GM21526 (cell line): ENCODE measurements at regions not wholly inside any gene's neighbourhood (a gene's known extent, or its start where the extent isn't known, plus 50 kb on each side); places are given as distances from the start of the nearest gene placed in this dataset.
"Not testable (repeated sequence)": the region's sequence is repeated elsewhere in the genome, so short reads cannot be mapped to it uniquely, and the experiment has no call there.

Source experiments
- ATAC-seq: cut with Tn5 transposase; IDR thresholded peaks from one replicate; pipeline ENCODE4 v1.9.1; 2021; ENCODE audit warnings: moderate library complexity; ENCODE audit not compliant: unreplicated experiment, low FRiP score

DNA sequence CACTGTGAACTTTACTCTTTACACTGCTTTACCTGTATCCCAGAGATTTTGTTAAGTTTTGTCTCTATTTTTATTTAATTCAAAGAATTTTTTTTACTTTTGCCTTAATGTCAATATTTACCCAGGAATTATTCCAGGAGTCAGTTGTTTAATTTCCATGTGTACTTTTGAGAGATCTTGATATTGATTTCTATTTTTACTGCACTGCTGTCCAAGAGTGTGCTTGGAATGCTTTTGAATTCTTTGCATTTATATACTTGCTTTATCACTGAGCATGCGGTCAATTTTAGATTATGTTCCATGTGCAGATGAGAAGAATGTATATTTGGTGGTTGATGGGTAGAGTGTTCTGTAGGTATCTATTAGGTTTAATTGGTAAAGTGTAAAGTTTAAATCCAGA is 461.0 kb upstream of the GBE1 start:
- no peak for ATAC-seq

DNA sequence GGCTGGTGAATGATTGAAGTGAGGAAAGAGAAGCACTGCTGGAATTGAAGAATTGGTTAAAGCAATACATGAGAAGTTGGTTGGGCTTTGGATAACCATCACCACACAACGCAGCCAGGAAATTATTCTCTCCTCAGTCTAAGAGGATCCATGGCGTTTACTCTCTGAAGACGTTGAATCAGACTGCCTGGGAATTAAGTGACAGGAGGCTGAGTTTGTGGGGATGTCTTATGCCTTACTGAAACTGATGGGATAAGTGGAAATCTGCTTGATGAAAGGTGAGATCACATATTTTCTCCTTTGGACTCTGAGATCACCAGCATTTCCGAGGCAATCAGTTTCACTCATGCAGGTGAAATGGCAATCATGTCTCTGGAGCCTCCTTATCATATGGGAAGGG is 456.1 kb upstream of the GBE1 start:
- no peak for ATAC-seq

DNA sequence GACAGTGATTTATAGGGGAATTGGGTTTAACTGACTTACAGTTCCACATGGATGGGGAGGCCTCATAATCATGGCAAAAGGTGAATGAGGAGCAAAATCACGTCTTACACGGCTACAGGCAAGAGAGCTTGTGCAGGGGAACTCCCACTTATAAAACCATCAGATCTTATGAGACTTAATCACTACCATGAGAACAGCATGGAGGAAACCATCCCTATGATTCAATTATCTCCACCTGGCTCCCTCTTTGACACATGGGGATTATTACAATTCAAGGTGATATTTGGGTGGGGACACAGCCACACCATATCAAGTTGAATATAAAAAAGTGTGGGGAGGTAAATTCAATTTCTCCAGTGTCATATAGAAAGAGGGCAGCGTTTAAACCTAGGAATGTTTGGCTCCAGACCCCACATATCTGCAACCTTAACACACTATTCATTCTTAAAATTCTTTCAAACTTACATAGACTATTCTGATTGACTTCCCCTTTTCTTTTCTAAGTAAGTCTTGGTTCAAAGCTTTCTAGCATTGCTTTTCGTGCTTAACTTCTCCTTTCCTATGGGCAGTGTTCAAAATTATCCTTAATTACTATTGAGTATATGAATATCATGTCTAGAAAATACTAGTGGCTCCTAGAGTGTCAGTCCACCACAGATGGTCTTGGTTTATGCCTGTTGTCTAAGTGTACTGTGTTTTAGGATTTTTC is 446.7 kb upstream of the GBE1 start:
- ATAC-seq, result no peak

DNA sequence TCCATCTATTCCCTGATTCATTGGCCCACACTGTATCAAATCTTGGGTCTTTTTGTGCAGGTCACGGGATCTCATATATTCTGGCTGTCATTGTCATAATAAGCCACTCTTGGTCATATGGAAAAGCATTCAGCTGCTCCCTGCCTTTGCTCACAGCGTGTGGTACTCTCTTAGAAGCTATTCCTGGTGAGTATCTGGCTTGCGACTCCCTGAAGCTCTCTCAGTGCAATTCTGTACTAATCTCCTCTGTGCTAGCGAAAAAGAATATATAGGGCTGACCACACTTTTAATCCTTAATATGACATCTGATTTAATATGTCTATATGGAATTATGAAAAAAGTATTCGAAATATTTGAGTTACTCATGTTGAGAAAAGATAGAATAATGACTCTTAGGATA is 440.8 kb upstream of the GBE1 start:
- ATAC-seq, result no peak

DNA sequence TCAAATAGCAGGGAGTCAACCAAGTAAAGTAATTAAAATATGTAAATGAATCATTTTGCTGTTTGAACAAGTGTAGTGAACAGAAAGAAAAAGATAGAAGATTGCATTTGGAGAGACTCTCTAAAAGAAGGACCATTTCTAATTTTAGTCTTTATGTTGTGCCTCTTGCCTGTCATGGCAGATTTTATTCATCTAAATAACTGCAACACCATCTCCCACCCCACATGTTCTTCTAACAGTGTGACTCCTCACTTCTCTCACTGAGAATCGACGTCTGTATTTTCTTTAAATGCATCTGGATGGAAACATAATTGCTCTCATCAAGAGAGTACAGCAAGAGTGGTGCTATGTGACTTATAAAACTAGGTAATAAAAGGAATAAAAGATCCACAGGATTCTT is 439.9 kb upstream of the GBE1 start:
- no peak for ATAC-seq

DNA sequence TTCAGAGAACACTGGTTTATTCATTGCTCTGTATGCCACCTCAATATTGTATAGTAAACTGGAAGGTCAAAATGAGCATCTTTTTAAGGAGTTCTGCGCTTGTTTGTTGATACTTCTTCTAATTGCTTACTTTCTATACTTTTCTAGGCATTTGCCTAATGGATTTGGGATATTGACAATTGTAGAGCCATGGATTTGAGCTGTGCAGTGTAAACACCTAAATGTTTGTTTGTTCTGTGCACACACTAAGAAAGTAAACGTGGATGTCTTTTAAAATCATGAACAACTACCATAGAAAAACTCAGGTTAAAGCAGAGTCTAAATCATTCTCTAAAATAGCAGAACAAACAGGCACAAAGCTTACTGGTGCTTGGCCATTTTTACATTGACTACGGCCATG is 436.6 kb upstream of the GBE1 start:
- no peak for ATAC-seq

DNA sequence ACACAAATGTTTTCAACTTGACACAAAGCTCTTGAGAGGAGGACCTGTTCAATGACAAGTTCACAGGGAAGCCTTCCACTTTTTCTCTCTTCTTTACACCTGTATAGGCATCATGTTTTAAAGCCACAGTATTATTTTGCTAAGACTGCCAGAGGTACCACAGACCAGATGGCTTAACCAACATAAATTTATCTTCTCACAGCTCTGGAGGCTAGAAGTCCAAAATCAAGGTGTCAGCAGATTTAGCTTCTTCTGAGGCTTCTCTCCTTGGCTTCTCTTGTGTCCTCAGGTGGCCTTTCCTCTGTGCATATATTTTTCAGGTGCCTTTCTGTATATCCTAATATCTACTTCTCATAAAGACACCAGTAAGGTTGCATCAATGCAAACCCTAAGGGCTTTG is 435.2 kb upstream of the GBE1 start:
- ATAC-seq, result no peak

DNA sequence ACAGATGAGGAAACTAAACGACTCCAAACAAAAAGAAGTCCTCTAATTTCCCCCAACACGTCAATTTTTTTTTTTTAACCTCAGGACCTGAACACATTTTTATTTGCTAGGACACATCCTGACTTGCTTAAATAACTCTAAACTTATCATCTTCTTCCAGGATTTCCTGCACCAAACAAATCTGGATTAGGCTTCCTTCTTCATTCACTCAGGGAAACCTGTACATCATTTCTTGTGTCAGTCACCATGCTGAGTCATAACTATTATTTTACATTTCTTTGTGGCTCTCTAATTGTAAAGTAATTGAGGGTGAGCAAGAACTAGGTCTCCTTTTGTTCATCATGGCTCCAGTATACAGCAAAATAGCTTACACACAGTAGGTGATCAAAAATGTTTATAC is 433.4 kb upstream of the GBE1 start:
- ATAC-seq, result no peak

DNA sequence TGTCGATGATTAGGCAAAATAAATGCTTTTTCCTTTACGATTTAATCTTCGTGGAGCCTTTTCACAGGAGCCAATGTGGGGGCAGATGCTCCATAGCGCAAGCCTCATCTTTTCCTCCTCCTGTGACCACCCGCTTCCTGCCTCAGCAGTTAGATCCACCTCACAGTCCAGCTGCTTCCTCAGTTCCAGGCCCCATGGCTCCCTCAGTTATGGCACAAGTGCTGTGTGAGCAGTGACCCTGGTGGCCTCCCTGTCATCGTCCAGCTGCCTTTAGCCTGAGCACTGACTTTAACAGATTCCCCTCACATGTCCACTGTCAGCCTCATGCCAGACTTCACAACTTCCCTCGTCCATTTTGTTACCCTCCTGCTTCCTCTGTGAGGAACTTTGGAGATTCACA is 424.6 kb upstream of the GBE1 start:
- ATAC-seq, result no peak

DNA sequence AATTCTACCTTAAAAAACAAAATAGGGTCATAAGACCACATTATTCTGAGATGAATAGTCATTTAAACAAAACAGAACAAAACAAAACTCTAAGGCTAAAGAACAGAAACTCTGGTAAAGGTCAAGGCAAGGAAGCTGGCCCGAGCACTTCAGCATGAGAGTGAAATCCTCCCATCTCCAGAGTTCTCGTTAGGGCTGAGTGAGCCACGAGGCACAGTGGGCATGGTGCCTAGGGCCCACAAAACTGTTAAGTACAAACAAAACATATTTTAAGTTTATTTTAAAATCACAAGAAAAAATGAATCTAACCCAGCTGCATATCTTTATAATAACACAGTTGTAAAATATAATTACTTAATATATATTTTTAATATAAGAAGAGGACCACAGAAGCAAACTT is 417.8 kb upstream of the GBE1 start:
- ATAC-seq, result no peak

DNA sequence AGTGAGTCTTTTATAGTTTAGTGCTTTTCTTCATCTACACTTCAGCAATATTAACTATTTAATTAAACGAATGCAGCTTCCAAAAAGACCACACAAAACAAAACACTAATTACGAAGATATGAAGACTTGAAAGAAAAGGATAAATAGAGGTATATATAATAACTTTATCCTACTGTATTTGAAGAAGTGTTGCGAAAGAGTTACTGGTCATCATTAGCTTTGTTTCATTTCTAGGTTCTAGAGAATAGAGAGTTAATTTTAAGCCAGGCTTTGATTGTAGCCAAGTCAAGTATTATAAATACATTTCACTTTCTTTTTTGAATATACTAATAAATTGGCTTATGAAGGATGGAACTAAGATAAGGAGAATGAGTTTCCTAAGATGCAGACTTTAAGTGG is 416.8 kb upstream of the GBE1 start:
- ATAC-seq, result no peak

DNA sequence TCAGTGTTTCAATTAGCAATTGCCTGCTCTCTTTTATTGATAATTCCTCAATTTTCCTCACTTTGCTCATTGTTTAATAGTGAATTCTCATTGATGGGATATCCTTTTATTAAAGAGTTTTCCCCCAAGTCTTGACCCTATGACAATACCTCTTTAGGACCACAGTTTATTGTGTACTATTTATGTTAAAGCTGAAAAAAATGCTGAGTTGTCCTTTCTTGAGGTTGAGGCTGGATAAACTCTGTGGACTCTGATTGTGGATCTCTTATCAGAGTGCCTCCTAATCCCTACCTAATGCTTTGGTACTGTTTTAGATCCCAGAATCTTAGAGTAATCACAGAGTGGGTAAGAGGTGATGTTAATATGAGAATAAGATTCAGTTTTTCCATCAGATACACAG is 416.3 kb upstream of the GBE1 start:
- no peak for ATAC-seq

DNA sequence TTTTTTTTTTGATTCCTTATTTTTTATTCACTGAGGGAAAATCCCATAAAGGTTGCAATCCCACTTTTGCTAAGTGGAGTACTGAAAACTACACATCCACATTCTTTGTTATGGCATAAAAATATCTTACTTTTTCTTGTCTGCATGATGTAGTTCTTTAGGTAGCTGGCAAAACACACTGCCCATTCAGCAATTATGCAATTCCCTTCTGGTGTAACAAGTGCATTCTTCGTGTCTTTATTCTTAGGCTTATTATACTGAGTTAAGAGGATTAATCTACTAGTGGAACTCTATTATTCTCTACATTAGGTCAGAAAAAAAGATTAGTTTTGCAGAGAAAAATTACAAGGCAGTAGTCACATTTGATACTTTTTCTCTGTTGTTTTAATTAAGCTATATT is 403.8 kb upstream of the GBE1 start:
- ATAC-seq, result no peak

DNA sequence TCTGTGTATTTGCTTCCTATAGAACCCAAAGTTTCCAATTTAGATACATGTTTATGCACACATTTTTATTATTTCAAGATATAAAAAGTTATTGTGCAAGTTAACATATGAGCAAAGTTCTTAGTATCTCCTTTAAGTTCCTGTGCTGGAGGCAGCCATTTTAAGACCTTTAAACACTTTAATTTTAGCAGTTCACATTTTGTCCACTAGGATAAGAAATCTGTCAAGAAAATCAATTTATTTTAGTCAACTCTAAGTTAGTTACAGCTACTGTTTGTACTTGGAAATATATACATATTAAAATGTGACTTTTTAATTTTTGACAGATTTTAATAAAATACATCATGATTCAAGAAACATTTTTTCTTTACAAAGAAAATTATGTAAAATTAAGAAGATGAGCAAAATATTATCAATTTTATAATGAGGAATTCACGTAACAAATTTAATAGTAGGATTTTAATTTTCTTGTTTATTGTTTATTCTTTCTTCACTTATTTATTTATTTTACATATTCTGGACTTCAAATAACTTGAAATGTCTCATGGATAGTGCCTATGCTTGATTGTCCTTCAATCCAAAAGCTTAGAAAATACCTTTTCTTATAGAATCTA is 402.6 kb upstream of the GBE1 start:
- peak; percentile 57 for ATAC-seq

DNA sequence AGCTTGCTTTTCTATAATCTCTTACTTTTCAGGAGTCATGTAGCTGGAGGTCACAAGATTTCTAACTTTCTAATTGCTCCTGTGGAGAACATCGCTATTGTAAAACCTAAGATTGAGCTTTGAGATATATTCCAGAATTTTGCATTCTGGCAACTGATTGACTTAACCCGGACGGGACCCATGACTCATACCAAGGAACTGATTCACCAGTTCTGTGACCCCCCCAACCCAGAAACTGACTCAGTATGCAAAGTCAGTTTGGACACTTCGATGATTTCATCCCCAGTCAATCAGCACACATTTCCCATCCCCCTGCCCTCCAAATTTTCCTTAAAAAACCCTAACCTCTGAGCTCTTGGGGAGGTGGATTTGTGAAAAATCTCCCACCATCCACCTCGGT is 396.5 kb upstream of the GBE1 start:
- no peak for ATAC-seq

DNA sequence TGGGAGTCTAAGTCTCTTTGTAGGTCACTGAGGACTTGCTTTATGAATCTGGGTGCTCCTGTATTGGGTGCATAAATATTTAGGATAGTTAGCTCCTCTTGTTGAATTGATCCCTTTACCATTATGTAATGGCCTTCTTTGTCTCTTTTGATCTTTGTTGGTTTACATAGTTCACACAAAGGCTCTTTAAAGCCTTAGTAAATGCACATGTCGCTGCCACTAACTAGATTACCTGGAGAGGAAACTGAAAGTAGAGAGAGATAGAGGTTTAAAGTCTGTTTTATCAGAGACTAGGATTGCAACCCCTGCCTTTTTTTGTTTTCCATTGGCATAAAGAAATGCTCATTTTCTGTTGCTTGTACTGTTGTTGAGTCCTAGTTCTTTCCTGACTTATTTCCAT is 392.4 kb upstream of the GBE1 start:
- not testable (repeated sequence) for ATAC-seq

DNA sequence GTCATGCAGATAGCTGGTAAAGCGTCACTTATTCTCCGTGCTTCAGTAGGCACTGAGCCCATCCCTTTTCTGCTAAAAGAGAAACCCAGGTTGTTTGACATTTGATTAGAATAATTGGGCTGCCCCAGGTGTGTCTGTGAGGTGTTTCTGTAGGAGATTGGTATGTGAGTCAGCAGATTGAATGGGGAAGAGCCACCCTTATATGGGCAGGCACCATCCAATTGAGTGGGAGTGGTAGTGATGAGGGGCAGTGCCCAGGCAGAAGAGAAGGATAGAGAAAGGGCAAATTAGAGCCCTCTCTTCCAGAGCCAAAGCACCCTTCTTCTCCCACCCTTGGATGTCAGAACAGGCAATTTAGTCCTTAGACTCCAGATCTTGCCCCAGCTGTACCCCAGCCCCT is 384.3 kb upstream of the GBE1 start:
- ATAC-seq, result no peak

DNA sequence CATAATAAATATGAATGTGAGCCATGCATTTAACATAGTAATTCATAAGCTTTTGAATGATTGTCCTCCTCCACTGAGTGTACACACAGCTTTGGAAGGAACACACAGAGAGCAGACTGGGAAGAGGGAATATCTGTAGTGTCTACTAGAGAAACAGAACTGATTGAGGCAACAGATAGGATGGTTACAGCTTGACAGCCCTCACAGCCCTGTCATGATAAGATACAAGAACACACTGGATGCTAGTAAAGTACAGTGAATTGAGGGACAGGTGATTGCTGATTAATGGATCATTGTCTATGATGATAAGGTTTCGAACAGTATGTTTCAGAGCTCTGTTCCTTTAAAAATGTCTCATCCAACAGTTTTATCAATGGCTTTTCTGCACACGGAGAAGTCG is 383.4 kb upstream of the GBE1 start:
- no peak for ATAC-seq

DNA sequence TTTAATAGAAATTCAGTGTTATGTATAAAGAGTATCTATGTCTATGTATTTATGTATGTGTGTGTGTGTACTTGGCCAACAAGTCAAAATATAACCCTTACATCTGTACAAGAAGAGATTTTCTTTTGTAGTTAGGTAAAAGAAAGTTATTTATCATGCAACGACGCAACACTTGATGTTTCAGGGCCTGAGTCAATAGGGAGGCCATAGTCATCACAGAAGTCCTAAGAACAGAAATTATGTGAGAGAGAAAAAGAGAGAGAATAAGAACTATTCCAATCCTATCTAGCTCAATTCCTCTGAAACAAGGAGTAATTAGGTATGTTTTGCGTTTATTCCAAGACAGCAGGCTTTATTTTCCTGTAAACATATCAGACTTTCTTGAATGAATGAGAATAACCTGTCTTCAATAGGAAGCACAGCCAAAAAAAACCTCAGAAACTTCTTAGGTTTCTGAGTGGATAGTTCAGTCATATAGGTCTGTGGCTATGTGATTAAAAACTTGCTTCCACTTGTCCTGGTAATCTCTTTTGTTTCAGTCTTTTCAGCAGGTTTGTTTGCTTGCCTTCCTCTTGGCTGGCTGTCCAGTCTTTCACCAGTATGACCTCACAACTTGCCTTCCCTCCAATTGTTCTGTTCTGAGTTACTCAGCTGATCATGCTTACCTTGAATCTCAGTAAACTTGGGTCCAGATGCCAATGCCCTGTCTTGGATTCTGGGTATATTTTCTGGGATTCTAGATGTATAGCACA is 382.4 kb upstream of the GBE1 start:
- no peak for ATAC-seq

DNA sequence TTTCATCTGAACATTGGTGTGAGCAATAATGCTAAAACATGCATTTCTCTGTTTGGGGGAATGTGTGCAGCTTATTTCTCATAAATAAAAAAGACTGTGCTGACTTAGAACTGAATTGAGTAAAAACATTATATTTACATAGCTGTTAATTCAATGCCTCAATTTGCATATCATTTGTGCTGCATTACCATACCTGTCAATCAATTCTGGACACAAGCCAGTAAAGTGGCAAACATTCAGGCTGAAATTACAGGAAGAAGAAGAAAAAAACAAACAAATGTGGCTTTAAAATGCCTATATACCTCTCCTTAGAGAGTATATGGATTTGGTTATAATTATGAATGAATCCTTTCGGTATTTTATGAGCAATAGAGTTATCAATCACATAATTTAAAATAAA is 380.1 kb upstream of the GBE1 start:
- no peak for ATAC-seq

DNA sequence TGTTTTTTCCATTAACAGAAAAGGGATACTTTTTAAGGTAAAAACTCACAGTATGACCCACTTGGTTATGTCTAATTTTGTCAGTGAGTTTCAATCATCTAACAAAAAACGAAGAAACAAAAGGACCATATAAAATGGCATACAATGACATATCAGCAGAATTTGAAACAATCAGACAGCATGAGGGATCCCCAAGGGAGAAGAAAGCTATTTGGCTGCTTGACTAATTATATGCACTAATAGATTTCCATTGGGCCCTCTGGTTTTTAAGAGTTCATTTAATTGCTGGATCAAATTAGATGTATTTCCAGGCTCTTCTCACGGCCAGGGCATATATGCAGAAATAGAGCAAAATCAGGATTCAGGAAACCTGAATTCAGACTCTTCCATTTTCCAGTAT is 376.4 kb upstream of the GBE1 start:
- no peak for ATAC-seq

DNA sequence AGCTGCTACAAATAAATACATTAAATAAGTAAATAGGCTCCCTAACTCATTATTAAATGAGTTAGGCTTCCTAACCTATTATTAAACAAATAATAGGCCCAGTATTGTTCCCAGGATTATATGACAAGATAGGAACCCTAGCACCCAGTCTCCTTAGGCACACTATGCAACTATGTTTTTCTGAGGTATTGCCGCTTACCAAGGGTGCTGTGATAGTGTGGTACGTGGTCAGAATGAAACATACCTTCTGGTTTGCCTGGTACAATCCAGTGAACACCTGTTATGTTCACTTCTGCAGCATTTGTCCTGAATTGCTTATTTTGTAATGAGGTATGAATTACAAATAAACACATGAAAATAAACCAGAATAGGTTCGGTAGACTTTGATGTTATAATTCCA is 375.6 kb upstream of the GBE1 start:
- ATAC-seq, result no peak
